ENCODE measurements at regions not wholly inside any gene's neighbourhood (a gene's known extent, or its start where the extent isn't known, plus 50 kb on each side); places are given as distances from the start of the nearest gene placed in this dataset.

- TF ChIP-seq POLR2AphosphoS5 (IDR thresholded peaks at IDR 0.05): no peak
- Histone ChIP-seq H3K9me3 (no peaks in the 10 kb centered on the region), H3K4me1 (no peaks in the 10 kb centered on the region), H3K4me3 (no peak overlapping the region), H3K27me3 (replicated peaks in 1 of 7) (no peaks in the 10 kb centered on the region), H3K27ac (no peak overlapping the region), H3K36me3 (no peaks in the 10 kb centered on the region)
- no peak for DNase-seq
- intact Hi-C loops (cut with DNase I; ENCODE audit: low total_unique reads): no loop called here
- 36 to 50% (median 45%) methylated on average over 5 of the region's 5 CpGs for WGBS, 5 donors
Measured at GRCh38 chr4:65791812-65792308, 121.6 kb upstream of the EPHA5 start.

DNA sequence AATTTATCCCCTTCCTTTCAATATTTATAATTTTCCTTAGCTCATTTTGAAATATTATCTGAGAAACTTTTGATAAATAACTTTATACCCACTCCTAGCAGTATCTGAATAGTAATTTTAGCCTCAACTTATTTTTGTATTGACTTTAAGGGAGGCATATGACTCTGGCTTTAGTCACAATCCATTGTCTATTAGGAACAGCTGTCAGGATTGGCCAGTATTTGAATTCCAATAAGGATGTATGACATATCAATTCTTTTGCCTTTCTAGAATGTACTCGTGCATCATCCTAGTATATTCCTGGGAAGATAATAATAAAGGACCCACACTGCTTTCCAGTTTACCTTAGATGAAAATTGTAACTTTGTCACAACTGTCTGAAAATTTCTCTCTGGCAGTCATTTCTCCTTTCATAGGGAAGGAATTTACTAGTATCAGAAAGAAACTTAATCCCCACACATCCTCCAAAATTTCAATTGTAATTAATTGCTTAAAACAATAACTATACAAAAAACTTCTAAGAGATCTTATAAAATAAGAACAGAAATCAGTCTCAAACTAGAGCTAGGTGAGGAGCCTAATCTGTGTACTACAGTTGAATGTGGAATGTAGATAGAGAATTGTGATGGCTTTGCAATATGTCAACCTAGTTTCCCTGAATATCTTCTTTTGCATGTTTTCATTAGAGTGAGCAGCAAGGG is 121.0 kb upstream of the EPHA5 start:
- 55 to 78% (median 66%) methylated on average over 1 of the region's 1 CpG for WGBS, 5 donors
- Histone ChIP-seq H3K27me3 (replicated peaks in 1 of 7) (no peaks in the 10 kb centered on the region), H3K36me3 (no peaks in the 10 kb centered on the region), H3K4me3 (no peak overlapping the region), H3K9me3 (no peaks in the 10 kb centered on the region), H3K4me1 (no peaks in the 10 kb centered on the region), H3K27ac (no peak overlapping the region)
- TF ChIP-seq POLR2AphosphoS5 (IDR thresholded peaks at IDR 0.05): no peak
- TF ChIP-seq POLR2A (IDR thresholded peaks at IDR 0.05): no peak
- no peak for TF ChIP-seq CTCF (IDR thresholded peaks at IDR 0.05 in 8 of 11, conservative IDR thresholded peaks at IDR 0.05 in 3 of 11)
- no peak for DNase-seq
- intact Hi-C loops (cut with DNase I; ENCODE audit: low total_unique reads): no loop called here

- intact Hi-C loops (cut with DNase I; ENCODE audit: low total_unique reads): no loop called here
- TF ChIP-seq CTCF (IDR thresholded peaks at IDR 0.05 in 8 of 11, conservative IDR thresholded peaks at IDR 0.05 in 3 of 11): no peak
- no peak for TF ChIP-seq POLR2AphosphoS5 (IDR thresholded peaks at IDR 0.05)
- no peak for TF ChIP-seq POLR2A (IDR thresholded peaks at IDR 0.05)
- 78 to 91% (median 88%) methylated on average over 2 of the region's 2 CpGs for WGBS, 5 donors
Measured at GRCh38 chr4:65789805-65790204, 119.5 kb upstream of the EPHA5 start.

DNA sequence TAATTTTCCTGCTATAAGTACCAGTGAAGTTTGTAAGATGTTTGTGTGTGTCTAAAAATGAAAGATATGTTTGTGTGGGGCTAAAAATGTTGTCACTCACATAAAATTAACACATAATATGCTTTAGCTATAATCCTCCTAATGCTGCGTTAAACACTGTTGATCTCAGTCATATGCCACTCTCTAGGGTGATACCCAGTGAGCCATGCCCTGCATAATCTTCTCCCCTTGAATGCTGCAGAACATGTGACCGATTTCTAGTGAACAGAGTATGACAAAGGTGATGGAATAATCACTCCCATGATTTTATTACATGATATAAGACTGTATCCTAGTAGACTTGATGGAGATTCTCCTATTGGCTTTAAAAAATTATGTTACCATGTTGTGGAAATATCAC is 119.1 kb upstream of the EPHA5 start:
- WGBS, 5 donors: 74 to 85% (median 79%) methylated on average over 2 of the region's 2 CpGs
- H3K4me3 ChIP-seq: no peak overlapping the region

More at GRCh38 chr4:65789805-65790204, 119.5 kb upstream of the EPHA5 start:
- no peak overlapping the region for H3K4me3 ChIP-seq
- H3K4me1 ChIP-seq: no peaks in the 10 kb centered on the region
- H3K27me3 ChIP-seq (replicated peaks in 1 of 7): no peaks in the 10 kb centered on the region
- H3K9me3 ChIP-seq: no peaks in the 10 kb centered on the region
- H3K27ac ChIP-seq: no peak overlapping the region
- no peaks in the 10 kb centered on the region for H3K36me3 ChIP-seq
- DNase-seq: no peak

More for the DNA sequence above, 119.1 kb upstream of the EPHA5 start:
- Histone ChIP-seq H3K27me3 (replicated peaks in 1 of 7) (no peaks in the 10 kb centered on the region), H3K9me3 (no peaks in the 10 kb centered on the region), H3K4me1 (no peaks in the 10 kb centered on the region), H3K27ac (no peak overlapping the region), H3K36me3 (no peaks in the 10 kb centered on the region)
- intact Hi-C loops (cut with DNase I; ENCODE audit: low total_unique reads): no loop called here
- DNase-seq: no peak
- no peak for TF ChIP-seq POLR2A (IDR thresholded peaks at IDR 0.05)
- TF ChIP-seq POLR2AphosphoS5 (IDR thresholded peaks at IDR 0.05): no peak
- no peak for TF ChIP-seq CTCF (IDR thresholded peaks at IDR 0.05 in 8 of 11, conservative IDR thresholded peaks at IDR 0.05 in 3 of 11)
